GM12865 (cell line): ENCODE measurements at regions not wholly inside any gene's neighbourhood (a gene's known extent, or its start where the extent isn't known, plus 50 kb on each side); places are given as distances from the start of the nearest gene placed in this dataset.

ENCODE experiments used
- DNase-seq: peaks from one replicate; pipeline ENCODE4 v3.0.0; 2010; ENCODE audit warnings: low read depth
- H3K4me3 ChIP-seq: 2 replicates; pipeline ENCODE4 v1.5.1; 2011; ENCODE audit warnings: mild to moderate bottlenecking, low read depth, low read length, control low read depth
- TF ChIP-seq, protein P1 (sequence below): IDR thresholded peaks from 2 replicates; pipeline ENCODE4 v1.5.1; 2011; ENCODE audit warnings: low read length, control low read depth, low read depth, inconsistent platforms; ENCODE audit not compliant: insufficient read depth; ENCODE audit errors: missing control alignments

DNA sequence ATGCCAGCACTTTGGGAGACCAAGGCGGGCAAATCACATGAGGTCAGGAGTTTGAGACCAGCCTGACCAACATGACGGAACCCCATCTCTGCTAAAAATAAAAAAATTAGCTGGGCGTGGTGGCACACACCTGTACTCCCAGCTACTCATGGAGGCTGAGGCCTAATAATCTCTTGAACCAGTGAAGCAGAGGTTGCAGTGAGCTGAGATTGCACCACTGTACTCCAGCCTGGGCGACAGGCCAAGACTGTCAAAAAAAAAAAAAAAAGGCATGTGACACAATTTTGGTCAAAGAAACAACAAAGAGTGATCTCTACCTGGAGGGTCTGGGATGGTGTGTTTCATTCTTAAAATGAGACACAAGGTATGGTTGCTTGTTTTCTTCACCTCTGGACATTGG lies 188.2 kb upstream of the HS3ST1 start:
- no peak for DNase-seq
- TF ChIP-seq, protein P1, sequence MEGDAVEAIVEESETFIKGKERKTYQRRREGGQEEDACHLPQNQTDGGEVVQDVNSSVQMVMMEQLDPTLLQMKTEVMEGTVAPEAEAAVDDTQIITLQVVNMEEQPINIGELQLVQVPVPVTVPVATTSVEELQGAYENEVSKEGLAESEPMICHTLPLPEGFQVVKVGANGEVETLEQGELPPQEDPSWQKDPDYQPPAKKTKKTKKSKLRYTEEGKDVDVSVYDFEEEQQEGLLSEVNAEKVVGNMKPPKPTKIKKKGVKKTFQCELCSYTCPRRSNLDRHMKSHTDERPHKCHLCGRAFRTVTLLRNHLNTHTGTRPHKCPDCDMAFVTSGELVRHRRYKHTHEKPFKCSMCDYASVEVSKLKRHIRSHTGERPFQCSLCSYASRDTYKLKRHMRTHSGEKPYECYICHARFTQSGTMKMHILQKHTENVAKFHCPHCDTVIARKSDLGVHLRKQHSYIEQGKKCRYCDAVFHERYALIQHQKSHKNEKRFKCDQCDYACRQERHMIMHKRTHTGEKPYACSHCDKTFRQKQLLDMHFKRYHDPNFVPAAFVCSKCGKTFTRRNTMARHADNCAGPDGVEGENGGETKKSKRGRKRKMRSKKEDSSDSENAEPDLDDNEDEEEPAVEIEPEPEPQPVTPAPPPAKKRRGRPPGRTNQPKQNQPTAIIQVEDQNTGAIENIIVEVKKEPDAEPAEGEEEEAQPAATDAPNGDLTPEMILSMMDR: no peak
- H3K4me3 ChIP-seq: no peak overlapping the region

DNA sequence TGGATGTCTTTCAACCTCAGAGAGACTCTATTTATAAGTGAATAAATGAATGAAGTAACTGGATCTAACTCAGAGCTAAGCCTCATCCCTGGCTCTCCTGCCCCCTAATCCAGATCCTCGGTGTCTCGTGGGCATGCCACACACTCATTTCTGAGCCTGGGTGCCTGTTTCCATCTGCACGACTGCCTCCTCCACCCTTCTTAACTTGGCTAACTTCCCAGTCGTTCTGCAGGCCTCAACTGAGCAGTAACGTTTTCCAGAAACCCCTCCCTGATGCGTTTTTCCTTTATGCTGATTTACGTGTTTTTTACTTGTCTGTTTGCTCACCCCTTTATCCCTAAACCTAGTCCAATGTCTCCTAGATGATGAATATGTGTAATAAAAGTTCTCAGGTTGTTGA lies 186.9 kb upstream of the HS3ST1 start:
- TF ChIP-seq, protein P1: no peak
- no peak overlapping the region for H3K4me3 ChIP-seq
- no peak for DNase-seq

DNA sequence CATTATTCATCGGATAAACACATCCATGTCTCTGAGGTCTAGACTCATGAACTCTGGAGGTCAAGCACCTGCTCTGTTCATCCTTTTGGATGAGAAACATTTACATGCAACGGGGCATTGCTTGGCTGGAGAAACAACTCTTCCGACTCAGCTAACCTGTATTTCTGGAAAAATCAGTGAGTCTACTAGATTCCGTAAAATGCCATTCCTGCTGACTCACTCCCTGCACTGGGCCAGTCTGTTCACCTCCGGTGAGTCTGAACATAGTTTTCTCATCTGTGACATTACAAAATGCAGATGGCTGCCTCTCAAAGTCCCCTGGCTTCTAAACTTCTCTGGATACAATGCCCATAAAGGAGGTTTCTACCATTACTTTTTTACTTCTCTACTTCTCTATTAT lies 185.7 kb upstream of the HS3ST1 start:
- TF ChIP-seq, protein P1: no peak
- DNase-seq: no peak
- no peak overlapping the region for H3K4me3 ChIP-seq

DNA sequence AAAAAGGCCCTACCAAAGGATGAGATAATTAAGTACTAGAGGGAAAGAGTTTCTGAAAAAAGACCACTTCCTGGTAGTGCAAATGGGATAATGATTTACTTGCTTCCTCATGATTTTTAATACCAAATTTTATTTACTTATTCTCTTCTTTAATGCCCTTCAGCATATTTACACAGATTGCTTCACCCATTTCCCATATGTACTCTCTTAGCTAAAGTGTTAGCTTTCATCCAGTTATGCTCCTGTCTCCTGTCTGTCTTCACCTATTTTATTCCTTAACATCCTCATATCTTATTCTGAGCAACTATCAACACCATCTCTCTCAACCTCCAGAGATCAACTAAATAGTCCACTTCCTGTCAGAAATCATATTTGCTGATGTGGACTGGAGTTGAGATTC lies 183.2 kb upstream of the HS3ST1 start:
- no peak overlapping the region for H3K4me3 ChIP-seq
- TF ChIP-seq, protein P1: no peak
- no peak for DNase-seq

DNA sequence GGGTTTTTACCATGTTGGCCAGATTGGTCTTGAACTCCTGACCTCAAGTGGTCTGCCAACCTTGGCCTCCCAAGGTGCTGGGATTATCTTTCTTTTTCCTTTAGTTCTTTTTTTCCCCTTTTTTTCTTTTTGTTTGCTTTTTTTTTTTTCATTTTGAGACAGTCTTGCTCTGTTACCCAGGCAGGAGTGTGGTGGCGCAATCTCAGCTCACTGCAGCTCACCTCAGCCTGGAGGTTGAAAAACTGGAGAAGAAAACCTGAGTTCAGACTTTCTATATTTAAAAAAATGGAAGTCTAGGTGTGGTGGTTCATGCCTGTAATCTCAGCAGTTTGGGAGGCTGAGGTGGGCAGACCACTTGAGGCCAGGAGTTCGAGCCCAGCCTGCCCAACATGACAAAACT lies 181.1 kb upstream of the HS3ST1 start:
- H3K4me3 ChIP-seq: no peak overlapping the region
- TF ChIP-seq, protein P1: no peak
- DNase-seq: no peak

DNA sequence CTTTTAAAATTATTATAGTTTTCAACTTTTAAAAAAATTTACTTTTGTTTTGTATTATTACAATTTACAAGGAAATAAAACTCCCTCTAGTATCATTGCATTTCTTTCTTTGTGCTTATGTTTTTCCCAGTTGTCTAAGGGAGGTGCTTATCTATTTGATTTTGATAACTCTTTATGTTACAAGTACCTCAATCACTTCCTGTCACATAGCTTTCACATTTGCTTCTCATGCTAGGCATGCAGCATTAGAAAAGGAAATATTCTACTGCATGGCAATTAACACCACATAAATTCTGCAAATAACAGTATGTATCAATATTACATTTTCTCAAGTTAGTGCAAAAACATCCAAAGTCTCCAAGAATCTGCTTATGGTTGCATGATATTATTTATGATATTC lies 180.3 kb upstream of the HS3ST1 start:
- no peak for DNase-seq
- TF ChIP-seq, protein P1: no peak
- no peak overlapping the region for H3K4me3 ChIP-seq

DNA sequence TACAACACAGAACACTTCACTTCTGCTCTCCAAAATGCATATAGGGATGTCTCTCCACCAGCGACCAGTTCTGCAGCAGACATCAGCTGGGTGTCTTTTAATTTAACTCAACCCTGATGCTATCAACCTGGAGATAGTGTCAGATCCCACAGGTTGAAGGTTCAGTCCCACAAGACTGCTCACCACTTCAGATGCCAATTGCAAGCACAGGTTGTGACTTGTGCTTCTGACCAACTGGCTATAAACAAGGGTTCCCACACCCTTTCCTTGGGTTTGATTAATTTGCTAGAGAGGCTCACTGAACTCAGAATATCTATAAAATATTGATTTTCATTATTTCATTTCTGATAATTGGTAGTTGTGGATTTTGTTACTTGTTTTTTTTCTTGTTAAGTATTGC lies 177.4 kb upstream of the HS3ST1 start:
- DNase-seq: no peak
- TF ChIP-seq, protein P1: no peak
- H3K4me3 ChIP-seq: no peak overlapping the region
